Suprapubic skin (tissue), 4 donors: ENCODE measurements at regions not wholly inside any gene's neighbourhood (a gene's known extent, or its start where the extent isn't known, plus 50 kb on each side); places are given as distances from the start of the nearest gene placed in this dataset.

ENCODE experiments used
- CTCF ChIP-seq, 2 donors: fragments of 200-600 bp in 1 of 2; fragments of 450-650 bp in 1 of 2; sonication (generic) in 1 of 2; IDR thresholded peaks; one replicate each; pipeline ENCODE4 v1.5.1; 2016 to 2019; ENCODE audit warnings: antibody characterized with exemption in 2 of 2, mild to moderate bottlenecking in 1 of 2, moderate library complexity in 1 of 2
- EP300 ChIP-seq: sonication (generic); formaldehyde crosslinking; IDR thresholded peaks from one replicate; pipeline ENCODE4 v1.6.1; 2017; ENCODE audit warnings: antibody characterized with exemption
- POLR2A ChIP-seq, 2 donors: fragments of 450-650 bp; IDR thresholded peaks; one replicate each; pipeline ENCODE4 v1.6.1; 2017; ENCODE audit warnings: antibody characterized with exemption in 2 of 2, mild to moderate bottlenecking in 2 of 2, moderate library complexity in 2 of 2
- POLR2AphosphoS5 ChIP-seq, 3 donors: sonication (generic); formaldehyde crosslinking; IDR thresholded peaks; one replicate each; pipeline ENCODE4 v1.6.1; 2017; ENCODE audit warnings: antibody characterized with exemption in 3 of 3

DNA sequence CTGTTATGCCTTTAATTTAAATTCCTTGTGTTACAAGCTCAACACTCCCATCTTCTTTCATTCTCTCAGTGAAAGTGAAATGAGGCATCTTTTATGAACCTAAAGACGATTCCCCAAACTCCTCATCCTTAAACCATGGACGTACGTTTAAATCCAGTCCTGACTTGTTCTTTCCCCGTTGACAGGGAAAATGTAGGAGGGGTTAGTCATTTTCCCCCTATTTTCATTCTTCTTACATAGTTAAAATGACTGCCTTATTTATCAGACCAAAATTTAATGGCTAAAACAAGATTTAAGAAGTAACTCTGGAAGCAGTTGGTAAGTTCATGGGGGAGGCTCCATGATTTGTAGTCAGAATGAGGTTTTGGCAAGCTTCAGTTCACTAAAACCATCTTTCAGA, 134.9 kb downstream of the KCNA5 start:
- TF ChIP-seq POLR2A (IDR thresholded peaks at IDR 0.05) (no peak), CTCF (IDR thresholded peaks at IDR 0.05) (no peak), POLR2AphosphoS5 (IDR thresholded peaks at IDR 0.05) (no peak), EP300 (no peak)
